ENCODE measurements at regions not wholly inside any gene's neighbourhood (a gene's known extent, or its start where the extent isn't known, plus 50 kb on each side); places are given as distances from the start of the nearest gene placed in this dataset.

DNA sequence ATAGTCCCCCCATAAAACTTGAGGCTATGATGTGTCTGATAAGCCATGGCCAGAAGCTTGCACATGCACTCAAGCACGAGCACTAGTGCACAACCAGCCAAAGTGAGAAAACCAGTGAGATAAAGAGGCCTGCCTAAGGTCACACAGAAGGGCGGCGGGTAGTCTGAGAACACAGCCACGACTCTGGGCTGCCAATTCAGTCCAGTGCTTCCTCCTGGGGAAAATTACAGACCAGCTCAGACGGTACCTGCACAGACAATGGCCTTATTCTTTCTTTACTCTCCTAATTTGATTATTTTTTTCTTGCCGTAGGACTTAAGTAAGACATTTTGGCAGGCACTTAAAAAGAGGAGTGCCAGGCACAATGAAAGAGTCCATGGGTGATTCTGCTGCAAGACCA, 533.2 kb upstream of the FAT1 start:
- 40% methylated on average over 6 of the region's 6 CpGs for WGBS (ENCODE audit: low lambda C conversion rate)

More for the DNA sequence above, 533.2 kb upstream of the FAT1 start:
- ChIA-PET CTCF (ENCODE audit: low intra/inter-chr PET ratio, low total read pairs) (no interaction called here), POLR2A (no interaction called here)
- Histone ChIP-seq H3K4me2 (ENCODE audit: low read depth, low read length) (no peak overlapping the region), H3K27me3 (ENCODE audit: control insufficient read depth in 1 of 2, insufficient read depth in 2 of 2, low read length in 2 of 2) (no peaks in the 10 kb centered on the region), H3K9ac (ENCODE audit: insufficient read depth, low read depth, low read length) (no peak overlapping the region), H3K4me1 (ENCODE audit: insufficient read depth, low read length) (no peaks in the 10 kb centered on the region), H3K9me3 (ENCODE audit: low read length) (no peaks in the 10 kb centered on the region), H3K27ac (ENCODE audit: extremely low read length, insufficient read depth, low read length) (no peak overlapping the region), H3K4me3 (replicated peaks in 1 of 3; ENCODE audit: insufficient read depth in 1 of 3, low read depth in 2 of 3, low read length in 3 of 3) (no peak overlapping the region), H3K79me2 (ENCODE audit: insufficient read depth, low read length) (no peaks in the 10 kb centered on the region), H2AFZ (ENCODE audit: low read length) (no peak overlapping the region), H3K36me3 (replicated peaks in 1 of 2; ENCODE audit: control insufficient read depth in 1 of 2, insufficient read depth in 2 of 2, low read length in 2 of 2) (no peaks in the 10 kb centered on the region), H4K20me1 (ENCODE audit: insufficient read depth, low read length) (no peaks in the 10 kb centered on the region)
- BruUV-seq (replicated peaks): no TSS peak
- intact Hi-C loops (cut with micrococcal nuclease; ENCODE audit: unreplicated experiment) (no loop called here), in situ Hi-C loops (cut with HindIII; ENCODE audit: extremely low pct_ligation_motif_present, low pct_unique_long_range_greater_than_20kb) (no loop called here)
- DNase-seq (ENCODE audit: low spot score): no peak
- no peak for FAIRE-seq
- ATAC-seq: no peak
- TF ChIP-seq ZNF383 (CRISPR knock-in tag; IDR thresholded peaks at IDR 0.05; ENCODE audit: borderline replicate concordance): no peak
- TF ChIP-seq, protein P1, sequence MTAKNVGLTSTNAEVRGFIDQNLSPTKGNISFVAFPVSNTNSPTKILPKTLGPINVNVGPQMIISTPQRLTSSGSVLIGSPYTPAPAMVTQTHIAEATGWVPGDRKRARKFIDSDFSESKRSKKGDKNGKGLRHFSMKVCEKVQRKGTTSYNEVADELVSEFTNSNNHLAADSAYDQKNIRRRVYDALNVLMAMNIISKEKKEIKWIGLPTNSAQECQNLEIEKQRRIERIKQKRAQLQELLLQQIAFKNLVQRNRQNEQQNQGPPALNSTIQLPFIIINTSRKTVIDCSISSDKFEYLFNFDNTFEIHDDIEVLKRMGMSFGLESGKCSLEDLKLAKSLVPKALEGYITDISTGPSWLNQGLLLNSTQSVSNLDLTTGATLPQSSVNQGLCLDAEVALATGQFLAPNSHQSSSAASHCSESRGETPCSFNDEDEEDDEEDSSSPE (CRISPR knock-in tag; IDR thresholded peaks at IDR 0.05): no peak
- no peak for TF ChIP-seq ZNF792 (CRISPR knock-in tag; IDR thresholded peaks at IDR 0.05)
- no peak for TF ChIP-seq NR3C1 (CRISPR knock-in tag; IDR thresholded peaks at IDR 0.05)
- no peak for TF ChIP-seq ZNF598 (CRISPR knock-in tag; IDR thresholded peaks at IDR 0.05; ENCODE audit: borderline replicate concordance)
- no peak for TF ChIP-seq TBX2 (CRISPR knock-in tag; IDR thresholded peaks at IDR 0.05; ENCODE audit: borderline replicate concordance)
- no peak for TF ChIP-seq FOXP1 (IDR thresholded peaks at IDR 0.05)
- no peak for TF ChIP-seq FOXP1 (CRISPR knock-in tag; IDR thresholded peaks at IDR 0.05)
- TF ChIP-seq, protein P2, sequence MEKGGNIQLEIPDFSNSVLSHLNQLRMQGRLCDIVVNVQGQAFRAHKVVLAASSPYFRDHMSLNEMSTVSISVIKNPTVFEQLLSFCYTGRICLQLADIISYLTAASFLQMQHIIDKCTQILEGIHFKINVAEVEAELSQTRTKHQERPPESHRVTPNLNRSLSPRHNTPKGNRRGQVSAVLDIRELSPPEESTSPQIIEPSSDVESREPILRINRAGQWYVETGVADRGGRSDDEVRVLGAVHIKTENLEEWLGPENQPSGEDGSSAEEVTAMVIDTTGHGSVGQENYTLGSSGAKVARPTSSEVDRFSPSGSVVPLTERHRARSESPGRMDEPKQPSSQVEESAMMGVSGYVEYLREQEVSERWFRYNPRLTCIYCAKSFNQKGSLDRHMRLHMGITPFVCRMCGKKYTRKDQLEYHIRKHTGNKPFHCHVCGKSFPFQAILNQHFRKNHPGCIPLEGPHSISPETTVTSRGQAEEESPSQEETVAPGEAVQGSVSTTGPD (CRISPR knock-in tag; IDR thresholded peaks at IDR 0.05): no peak
- TF ChIP-seq, protein P3, sequence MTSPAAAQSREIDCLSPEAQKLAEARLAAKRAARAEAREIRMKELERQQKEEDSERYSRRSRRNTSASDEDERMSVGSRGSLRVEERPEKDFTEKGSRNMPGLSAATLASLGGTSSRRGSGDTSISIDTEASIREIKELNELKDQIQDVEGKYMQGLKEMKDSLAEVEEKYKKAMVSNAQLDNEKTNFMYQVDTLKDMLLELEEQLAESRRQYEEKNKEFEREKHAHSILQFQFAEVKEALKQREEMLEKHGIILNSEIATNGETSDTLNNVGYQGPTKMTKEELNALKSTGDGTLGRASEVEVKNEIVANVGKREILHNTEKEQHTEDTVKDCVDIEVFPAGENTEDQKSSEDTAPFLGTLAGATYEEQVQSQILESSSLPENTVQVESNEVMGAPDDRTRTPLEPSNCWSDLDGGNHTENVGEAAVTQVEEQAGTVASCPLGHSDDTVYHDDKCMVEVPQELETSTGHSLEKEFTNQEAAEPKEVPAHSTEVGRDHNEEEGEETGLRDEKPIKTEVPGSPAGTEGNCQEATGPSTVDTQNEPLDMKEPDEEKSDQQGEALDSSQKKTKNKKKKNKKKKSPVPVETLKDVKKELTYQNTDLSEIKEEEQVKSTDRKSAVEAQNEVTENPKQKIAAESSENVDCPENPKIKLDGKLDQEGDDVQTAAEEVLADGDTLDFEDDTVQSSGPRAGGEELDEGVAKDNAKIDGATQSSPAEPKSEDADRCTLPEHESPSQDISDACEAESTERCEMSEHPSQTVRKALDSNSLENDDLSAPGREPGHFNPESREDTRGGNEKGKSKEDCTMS (CRISPR knock-in tag; conservative IDR thresholded peaks at IDR 0.05): no peak
- no peak for TF ChIP-seq ZNF607 (CRISPR knock-in tag; IDR thresholded peaks at IDR 0.05; ENCODE audit: borderline replicate concordance)
- no peak for TF ChIP-seq MBNL3 (CRISPR knock-in tag; conservative IDR thresholded peaks at IDR 0.05)
- no peak for TF ChIP-seq RCOR2 (CRISPR knock-in tag; IDR thresholded peaks at IDR 0.05)
- TF ChIP-seq, protein P4, sequence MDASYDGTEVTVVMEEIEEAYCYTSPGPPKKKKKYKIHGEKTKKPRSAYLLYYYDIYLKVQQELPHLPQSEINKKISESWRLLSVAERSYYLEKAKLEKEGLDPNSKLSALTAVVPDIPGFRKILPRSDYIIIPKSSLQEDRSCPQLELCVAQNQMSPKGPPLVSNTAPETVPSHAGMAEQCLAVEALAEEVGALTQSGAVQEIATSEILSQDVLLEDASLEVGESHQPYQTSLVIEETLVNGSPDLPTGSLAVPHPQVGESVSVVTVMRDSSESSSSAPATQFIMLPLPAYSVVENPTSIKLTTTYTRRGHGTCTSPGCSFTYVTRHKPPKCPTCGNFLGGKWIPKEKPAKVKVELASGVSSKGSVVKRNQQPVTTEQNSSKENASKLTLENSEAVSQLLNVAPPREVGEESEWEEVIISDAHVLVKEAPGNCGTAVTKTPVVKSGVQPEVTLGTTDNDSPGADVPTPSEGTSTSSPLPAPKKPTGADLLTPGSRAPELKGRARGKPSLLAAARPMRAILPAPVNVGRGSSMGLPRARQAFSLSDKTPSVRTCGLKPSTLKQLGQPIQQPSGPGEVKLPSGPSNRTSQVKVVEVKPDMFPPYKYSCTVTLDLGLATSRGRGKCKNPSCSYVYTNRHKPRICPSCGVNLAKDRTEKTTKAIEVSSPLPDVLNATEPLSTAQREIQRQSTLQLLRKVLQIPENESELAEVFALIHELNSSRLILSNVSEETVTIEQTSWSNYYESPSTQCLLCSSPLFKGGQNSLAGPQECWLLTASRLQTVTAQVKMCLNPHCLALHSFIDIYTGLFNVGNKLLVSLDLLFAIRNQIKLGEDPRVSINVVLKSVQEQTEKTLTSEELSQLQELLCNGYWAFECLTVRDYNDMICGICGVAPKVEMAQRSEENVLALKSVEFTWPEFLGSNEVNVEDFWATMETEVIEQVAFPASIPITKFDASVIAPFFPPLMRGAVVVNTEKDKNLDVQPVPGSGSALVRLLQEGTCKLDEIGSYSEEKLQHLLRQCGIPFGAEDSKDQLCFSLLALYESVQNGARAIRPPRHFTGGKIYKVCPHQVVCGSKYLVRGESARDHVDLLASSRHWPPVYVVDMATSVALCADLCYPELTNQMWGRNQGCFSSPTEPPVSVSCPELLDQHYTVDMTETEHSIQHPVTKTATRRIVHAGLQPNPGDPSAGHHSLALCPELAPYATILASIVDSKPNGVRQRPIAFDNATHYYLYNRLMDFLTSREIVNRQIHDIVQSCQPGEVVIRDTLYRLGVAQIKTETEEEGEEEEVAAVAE (CRISPR knock-in tag; IDR thresholded peaks at IDR 0.05; ENCODE audit: borderline replicate concordance): no peak
- no peak for TF ChIP-seq AKAP8 (CRISPR knock-in tag; IDR thresholded peaks at IDR 0.05)
- no peak for TF ChIP-seq KAT7 (CRISPR knock-in tag; IDR thresholded peaks at IDR 0.05; ENCODE audit: borderline replicate concordance)
- TF ChIP-seq SOX6 (IDR thresholded peaks at IDR 0.05): no peak
- TF ChIP-seq SOX6 (CRISPR knock-in tag; IDR thresholded peaks at IDR 0.05): no peak
- no peak for TF ChIP-seq CHD4 (IDR thresholded peaks at IDR 0.05; ENCODE audit: borderline replicate concordance, low read length)
